ENCODE measurements at regions not wholly inside any gene's neighbourhood (a gene's known extent, or its start where the extent isn't known, plus 50 kb on each side); places are given as distances from the start of the nearest gene placed in this dataset.

DNA sequence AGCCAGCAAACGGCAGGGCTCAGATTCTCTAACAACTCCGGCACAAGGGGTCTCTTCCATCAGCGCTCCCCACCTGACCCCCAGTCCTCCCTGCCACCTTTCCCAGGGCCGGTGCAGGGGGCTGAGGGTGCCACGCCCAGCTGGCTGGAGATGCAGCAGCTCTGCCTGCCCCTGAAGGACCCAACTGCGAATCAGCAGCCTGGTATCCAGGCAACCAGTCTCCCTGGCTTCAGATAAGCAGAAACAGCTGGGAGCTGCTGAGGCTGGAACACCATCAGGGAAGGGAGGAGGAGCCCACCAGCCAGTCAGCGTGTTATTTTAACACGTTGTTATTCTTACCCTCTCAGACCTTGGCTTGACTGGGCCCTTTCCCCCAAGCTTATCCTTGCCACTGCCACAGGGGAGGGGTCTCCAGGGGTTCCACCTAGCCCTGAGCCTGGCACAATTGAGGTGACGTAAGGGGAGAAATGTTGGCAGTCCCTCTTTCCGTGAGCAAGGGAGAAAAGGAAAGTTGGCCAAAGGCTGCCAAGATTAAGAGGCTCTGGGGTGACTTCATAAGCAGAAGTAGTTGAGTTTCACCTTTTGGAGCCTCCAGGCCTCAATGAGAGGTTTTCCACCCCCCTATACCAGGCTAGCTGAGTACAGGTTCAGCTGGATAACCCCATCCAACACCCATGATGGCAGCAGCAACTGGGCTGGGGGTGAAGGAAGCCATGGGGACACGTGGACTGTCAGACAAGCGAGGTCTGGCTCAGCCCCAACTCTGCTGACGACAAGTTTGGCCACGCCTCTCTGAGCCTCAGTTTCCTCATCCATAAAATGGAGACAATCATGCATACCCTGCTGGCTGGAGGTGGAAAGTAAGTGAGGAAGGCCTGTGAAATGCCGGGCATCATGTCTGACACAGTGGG is 91.1 kb downstream of the IRF2BPL start:
- TF ChIP-seq POLR2A (IDR thresholded peaks at IDR 0.05; ENCODE audit: low read length) = no peak
- TF ChIP-seq GATA1 (IDR thresholded peaks at IDR 0.05; ENCODE audit: low read depth, low read length) = no peak

Measured in erythroblast (primary cell).